ENCODE measurements at regions not wholly inside any gene's neighbourhood (a gene's known extent, or its start where the extent isn't known, plus 50 kb on each side); places are given as distances from the start of the nearest gene placed in this dataset.

GRCh38 chr19:29083863-29084262 is 129.1 kb downstream of the UQCRFS1 start:
- Histone ChIP-seq H4K20me1 (ENCODE audit: control insufficient read depth, insufficient read depth) (no peaks in the 10 kb centered on the region), H3K9ac (ENCODE audit: control insufficient read depth, insufficient read depth, low read length) (no peak overlapping the region), H3K27ac (ENCODE audit: control insufficient read depth, insufficient read depth) (no peak overlapping the region), H3K4me3 (no peak overlapping the region), H3K4me1 (ENCODE audit: control insufficient read depth, insufficient read depth, low read length) (no peaks in the 10 kb centered on the region), H2AFZ (ENCODE audit: control insufficient read depth, low read depth, low read length) (no peak overlapping the region), H3K79me2 (ENCODE audit: control insufficient read depth, insufficient read depth, low read length) (no peaks in the 10 kb centered on the region), H3K27me3 (replicated peaks in 1 of 2; ENCODE audit: control insufficient read depth in 2 of 2, insufficient read depth in 2 of 2, low read length in 1 of 2) (no peaks in the 10 kb centered on the region), H3K4me2 (ENCODE audit: control insufficient read depth, insufficient read depth) (no peak overlapping the region), H3K9me3 (replicated peaks; ENCODE audit: control insufficient read depth, insufficient read depth, low read length) (no peaks in the 10 kb centered on the region; the same call in 2 of the 3 replicates), H3K36me3 (ENCODE audit: control insufficient read depth in 2 of 2, insufficient read depth in 2 of 2, low read length in 1 of 2) (no peaks in the 10 kb centered on the region)
- ChIA-PET CTCF (no interaction called here), POLR2A (no interaction called here), SMC1A (ENCODE audit: uncharacterized antibody, unreplicated experiment) (no interaction called here), RAD21 (ENCODE audit: unreplicated experiment) (no interaction called here)
- ATAC-seq (no peak), DNase-seq (ENCODE audit: low read depth, low spot score) (no peak), FAIRE-seq (no peak)
- WGBS (ENCODE audit: insufficient coverage, insufficient replicate concordance, low lambda C conversion rate, missing lambda C conversion rate), result 15% methylated on average over 6 of the region's 6 CpGs
- intact Hi-C loops (cut with micrococcal nuclease; ENCODE audit: unreplicated experiment), result no loop called here
- in situ Hi-C loops (cut with MboI), result no loop called here
- no TSS peak for BruUV-seq (replicated peaks)
- TF ChIP-seq USF2 (IDR thresholded peaks at IDR 0.05; ENCODE audit: borderline replicate concordance, low read depth, low read length), result no peak
- no peak for TF ChIP-seq ZBED1 (IDR thresholded peaks at IDR 0.05; ENCODE audit: borderline replicate concordance)
- no peak for TF ChIP-seq ZZZ3 (IDR thresholded peaks at IDR 0.05; ENCODE audit: control insufficient read depth, insufficient read length, low read depth)
- no peak for TF ChIP-seq E4F1 (IDR thresholded peaks at IDR 0.05; ENCODE audit: borderline replicate concordance, partially characterized antibody)
- TF ChIP-seq ZNF592 (IDR thresholded peaks at IDR 0.05), result no peak
- no peak for TF ChIP-seq PAX5 (IDR thresholded peaks at IDR 0.05; ENCODE audit: borderline replicate concordance, low read depth, low read length)
- TF ChIP-seq ZNF622 (IDR thresholded peaks at IDR 0.05), result no peak
- no peak for TF ChIP-seq ASH2L (IDR thresholded peaks at IDR 0.05; ENCODE audit: borderline replicate concordance, low read depth)
- no peak for TF ChIP-seq JUND (IDR thresholded peaks at IDR 0.05; ENCODE audit: low read depth, low read length)
- no peak for TF ChIP-seq TCF12 (IDR thresholded peaks at IDR 0.05; ENCODE audit: low read depth, low read length)
- no peak for TF ChIP-seq CHD2 (IDR thresholded peaks at IDR 0.05; ENCODE audit: borderline replicate concordance, low read depth, low read length)
- no peak for TF ChIP-seq ZNF274 (IDR thresholded peaks at IDR 0.05; ENCODE audit: insufficient read depth, insufficient read length)
- no peak for TF ChIP-seq E2F4 (IDR thresholded peaks at IDR 0.05; ENCODE audit: low read depth, low read length)
- TF ChIP-seq TCF7 (IDR thresholded peaks at IDR 0.05; ENCODE audit: borderline replicate concordance), result no peak
- no peak for TF ChIP-seq POU2F2 (IDR thresholded peaks at IDR 0.05; ENCODE audit: borderline replicate concordance, low read depth, low read length)
- TF ChIP-seq CHD4 (IDR thresholded peaks at IDR 0.05), result no peak
